SK-N-SH treated with all-trans-retinoic acid at 6 μM for 48 hours (cell line): ENCODE measurements at regions not wholly inside any gene's neighbourhood (a gene's known extent, or its start where the extent isn't known, plus 50 kb on each side); places are given as distances from the start of the nearest gene placed in this dataset.

Experiments
- ZFP3 ChIP-seq: fragments of 250-450 bp; sonication (Bioruptor Pico); IDR thresholded peaks from 2 replicates; pipeline ENCODE4 v1.5.0; 2020; ENCODE audit warnings: mild to moderate bottlenecking, moderate library complexity
- TF ChIP-seq, protein P1 (sequence below): fragments of 250-450 bp; sonication (Bioruptor Pico); IDR thresholded peaks from 2 replicates; pipeline ENCODE4 v1.8.0; 2020; ENCODE audit warnings: mild to moderate bottlenecking, moderate library complexity, borderline replicate concordance

DNA sequence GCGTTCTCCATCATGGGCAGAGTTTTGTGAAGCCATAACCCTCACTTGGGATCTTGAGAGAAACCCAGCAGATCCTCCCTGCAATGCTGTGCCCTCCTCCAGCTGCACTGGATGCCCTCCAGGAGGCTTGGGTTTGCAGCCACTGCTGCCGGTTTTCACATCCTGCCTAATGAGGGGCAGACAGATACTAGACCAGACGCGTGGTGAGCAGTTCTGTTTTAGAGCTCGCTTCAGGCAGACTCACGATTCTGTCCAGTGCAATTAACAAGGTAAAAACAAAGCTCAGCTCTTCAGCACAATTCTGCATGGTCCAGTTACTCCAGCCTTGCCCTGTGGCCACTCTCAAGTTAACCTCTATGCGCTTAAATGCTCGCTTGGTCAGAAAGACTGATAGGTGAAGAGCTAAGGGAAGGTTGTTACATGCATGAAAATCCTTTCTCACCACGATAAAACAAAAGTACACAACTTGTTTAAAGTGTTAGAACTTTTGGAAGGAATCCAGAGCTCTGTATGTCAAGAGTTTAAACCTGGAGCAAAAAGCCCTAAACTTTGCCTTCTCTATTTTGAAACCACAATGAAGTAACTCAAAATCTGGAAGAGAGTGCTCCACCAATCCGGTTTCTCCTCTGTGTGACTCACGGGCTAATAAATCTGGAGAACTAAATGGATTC is 292.3 kb upstream of the FAT3 start:
- TF ChIP-seq, protein P1, sequence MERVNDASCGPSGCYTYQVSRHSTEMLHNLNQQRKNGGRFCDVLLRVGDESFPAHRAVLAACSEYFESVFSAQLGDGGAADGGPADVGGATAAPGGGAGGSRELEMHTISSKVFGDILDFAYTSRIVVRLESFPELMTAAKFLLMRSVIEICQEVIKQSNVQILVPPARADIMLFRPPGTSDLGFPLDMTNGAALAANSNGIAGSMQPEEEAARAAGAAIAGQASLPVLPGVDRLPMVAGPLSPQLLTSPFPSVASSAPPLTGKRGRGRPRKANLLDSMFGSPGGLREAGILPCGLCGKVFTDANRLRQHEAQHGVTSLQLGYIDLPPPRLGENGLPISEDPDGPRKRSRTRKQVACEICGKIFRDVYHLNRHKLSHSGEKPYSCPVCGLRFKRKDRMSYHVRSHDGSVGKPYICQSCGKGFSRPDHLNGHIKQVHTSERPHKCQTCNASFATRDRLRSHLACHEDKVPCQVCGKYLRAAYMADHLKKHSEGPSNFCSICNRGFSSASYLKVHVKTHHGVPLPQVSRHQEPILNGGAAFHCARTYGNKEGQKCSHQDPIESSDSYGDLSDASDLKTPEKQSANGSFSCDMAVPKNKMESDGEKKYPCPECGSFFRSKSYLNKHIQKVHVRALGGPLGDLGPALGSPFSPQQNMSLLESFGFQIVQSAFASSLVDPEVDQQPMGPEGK (CRISPR knock-in tag), result no peak
- no peak for TF ChIP-seq ZFP3 (CRISPR knock-in tag)
